H1 (cell line): ENCODE measurements at regions not wholly inside any gene's neighbourhood (a gene's known extent, or its start where the extent isn't known, plus 50 kb on each side); places are given as distances from the start of the nearest gene placed in this dataset.

Source experiments
- EGR1 ChIP-seq: IDR thresholded peaks from 2 replicates; pipeline ENCODE4 v1.6.1; 2011; ENCODE audit warnings: low read depth, low read length, borderline replicate concordance
- GTF2F1 ChIP-seq: IDR thresholded peaks from 2 replicates; pipeline ENCODE4 v1.6.1; 2012; ENCODE audit warnings: low read depth, low read length, improper control_type of control experiment, borderline replicate concordance
- TF ChIP-seq, protein P1 (sequence below): fragments of 300-600 bp; sonication (generic); IDR thresholded peaks from 2 replicates; pipeline ENCODE4 v1.7.1; 2012; ENCODE audit warnings: low read length, moderate library complexity, mild to moderate bottlenecking, inconsistent platforms; ENCODE audit not compliant: insufficient replicate concordance

DNA sequence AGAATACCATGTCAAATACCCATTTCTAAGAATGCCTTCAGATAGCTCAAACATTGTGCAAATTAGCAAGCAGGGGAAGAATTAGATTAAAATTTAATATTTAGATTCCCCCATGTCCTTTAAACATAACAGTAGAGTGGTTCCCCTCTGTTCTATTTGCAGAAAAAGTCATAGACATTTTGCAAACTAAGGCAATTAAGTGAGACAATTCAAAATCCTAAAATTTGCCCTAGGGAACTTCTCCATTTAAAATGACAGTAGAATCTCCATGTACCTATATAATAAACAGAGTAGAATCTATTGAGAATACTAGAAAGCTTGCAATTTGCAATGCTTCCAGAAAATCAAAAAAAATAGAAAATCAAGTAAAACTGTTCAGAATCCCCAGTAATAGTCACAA is 340.6 kb downstream of the TBL1XR1 start (continued):
- no peak for TF ChIP-seq GTF2F1
- TF ChIP-seq, protein P1, sequence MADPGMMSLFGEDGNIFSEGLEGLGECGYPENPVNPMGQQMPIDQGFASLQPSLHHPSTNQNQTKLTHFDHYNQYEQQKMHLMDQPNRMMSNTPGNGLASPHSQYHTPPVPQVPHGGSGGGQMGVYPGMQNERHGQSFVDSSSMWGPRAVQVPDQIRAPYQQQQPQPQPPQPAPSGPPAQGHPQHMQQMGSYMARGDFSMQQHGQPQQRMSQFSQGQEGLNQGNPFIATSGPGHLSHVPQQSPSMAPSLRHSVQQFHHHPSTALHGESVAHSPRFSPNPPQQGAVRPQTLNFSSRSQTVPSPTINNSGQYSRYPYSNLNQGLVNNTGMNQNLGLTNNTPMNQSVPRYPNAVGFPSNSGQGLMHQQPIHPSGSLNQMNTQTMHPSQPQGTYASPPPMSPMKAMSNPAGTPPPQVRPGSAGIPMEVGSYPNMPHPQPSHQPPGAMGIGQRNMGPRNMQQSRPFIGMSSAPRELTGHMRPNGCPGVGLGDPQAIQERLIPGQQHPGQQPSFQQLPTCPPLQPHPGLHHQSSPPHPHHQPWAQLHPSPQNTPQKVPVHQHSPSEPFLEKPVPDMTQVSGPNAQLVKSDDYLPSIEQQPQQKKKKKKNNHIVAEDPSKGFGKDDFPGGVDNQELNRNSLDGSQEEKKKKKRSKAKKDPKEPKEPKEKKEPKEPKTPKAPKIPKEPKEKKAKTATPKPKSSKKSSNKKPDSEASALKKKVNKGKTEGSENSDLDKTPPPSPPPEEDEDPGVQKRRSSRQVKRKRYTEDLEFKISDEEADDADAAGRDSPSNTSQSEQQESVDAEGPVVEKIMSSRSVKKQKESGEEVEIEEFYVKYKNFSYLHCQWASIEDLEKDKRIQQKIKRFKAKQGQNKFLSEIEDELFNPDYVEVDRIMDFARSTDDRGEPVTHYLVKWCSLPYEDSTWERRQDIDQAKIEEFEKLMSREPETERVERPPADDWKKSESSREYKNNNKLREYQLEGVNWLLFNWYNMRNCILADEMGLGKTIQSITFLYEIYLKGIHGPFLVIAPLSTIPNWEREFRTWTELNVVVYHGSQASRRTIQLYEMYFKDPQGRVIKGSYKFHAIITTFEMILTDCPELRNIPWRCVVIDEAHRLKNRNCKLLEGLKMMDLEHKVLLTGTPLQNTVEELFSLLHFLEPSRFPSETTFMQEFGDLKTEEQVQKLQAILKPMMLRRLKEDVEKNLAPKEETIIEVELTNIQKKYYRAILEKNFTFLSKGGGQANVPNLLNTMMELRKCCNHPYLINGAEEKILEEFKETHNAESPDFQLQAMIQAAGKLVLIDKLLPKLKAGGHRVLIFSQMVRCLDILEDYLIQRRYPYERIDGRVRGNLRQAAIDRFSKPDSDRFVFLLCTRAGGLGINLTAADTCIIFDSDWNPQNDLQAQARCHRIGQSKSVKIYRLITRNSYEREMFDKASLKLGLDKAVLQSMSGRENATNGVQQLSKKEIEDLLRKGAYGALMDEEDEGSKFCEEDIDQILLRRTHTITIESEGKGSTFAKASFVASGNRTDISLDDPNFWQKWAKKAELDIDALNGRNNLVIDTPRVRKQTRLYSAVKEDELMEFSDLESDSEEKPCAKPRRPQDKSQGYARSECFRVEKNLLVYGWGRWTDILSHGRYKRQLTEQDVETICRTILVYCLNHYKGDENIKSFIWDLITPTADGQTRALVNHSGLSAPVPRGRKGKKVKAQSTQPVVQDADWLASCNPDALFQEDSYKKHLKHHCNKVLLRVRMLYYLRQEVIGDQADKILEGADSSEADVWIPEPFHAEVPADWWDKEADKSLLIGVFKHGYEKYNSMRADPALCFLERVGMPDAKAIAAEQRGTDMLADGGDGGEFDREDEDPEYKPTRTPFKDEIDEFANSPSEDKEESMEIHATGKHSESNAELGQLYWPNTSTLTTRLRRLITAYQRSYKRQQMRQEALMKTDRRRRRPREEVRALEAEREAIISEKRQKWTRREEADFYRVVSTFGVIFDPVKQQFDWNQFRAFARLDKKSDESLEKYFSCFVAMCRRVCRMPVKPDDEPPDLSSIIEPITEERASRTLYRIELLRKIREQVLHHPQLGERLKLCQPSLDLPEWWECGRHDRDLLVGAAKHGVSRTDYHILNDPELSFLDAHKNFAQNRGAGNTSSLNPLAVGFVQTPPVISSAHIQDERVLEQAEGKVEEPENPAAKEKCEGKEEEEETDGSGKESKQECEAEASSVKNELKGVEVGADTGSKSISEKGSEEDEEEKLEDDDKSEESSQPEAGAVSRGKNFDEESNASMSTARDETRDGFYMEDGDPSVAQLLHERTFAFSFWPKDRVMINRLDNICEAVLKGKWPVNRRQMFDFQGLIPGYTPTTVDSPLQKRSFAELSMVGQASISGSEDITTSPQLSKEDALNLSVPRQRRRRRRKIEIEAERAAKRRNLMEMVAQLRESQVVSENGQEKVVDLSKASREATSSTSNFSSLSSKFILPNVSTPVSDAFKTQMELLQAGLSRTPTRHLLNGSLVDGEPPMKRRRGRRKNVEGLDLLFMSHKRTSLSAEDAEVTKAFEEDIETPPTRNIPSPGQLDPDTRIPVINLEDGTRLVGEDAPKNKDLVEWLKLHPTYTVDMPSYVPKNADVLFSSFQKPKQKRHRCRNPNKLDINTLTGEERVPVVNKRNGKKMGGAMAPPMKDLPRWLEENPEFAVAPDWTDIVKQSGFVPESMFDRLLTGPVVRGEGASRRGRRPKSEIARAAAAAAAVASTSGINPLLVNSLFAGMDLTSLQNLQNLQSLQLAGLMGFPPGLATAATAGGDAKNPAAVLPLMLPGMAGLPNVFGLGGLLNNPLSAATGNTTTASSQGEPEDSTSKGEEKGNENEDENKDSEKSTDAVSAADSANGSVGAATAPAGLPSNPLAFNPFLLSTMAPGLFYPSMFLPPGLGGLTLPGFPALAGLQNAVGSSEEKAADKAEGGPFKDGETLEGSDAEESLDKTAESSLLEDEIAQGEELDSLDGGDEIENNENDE = no peak
- TF ChIP-seq EGR1 = no peak
- TF ChIP-seq, all 59 proteins: peak for 0
